ENCODE measurements at regions not wholly inside any gene's neighbourhood (a gene's known extent, or its start where the extent isn't known, plus 50 kb on each side); places are given as distances from the start of the nearest gene placed in this dataset.
"Not testable (repeated sequence)": the region's sequence is repeated elsewhere in the genome, so short reads cannot be mapped to it uniquely, and the experiment has no call there.

DNA sequence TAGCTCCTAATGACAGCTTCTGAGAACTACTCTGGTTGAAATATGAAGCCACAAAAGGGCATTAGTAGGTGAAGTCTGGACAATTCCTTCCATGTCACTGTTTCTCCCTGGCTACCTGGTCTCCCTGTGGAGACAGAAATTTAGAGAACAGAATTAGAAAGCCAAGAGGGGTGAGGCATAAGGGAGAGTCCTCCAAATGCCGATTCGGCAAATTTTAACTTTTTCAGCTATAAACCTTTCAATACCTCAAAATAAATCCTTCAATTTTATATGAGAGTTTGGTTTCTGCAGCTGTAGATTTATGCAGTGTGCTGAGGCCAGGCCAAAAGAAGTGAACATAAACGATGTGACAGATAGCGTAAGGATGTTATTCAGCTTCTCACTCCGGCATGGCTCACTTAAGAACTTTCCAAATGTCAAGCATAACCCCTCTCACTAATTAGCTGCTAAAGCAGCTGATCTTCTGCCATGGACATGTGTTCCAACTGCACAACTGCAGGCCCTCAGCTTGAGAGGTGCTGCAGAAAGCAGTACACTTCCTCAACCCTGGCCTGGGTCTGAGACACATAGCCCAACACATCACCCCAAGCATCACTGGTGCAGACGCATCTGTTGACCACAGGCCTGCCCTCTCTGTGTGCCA, 247.9 kb upstream of the SOX9 start:
- Mint-ChIP-seq H3K27me3 (no peaks in the 10 kb centered on the region), H3K9me3 (ENCODE audit: insufficient read depth) (no peaks in the 10 kb centered on the region), H3K27ac (no peak overlapping the region), H3K4me3 (no peak overlapping the region), H3K4me1 (no peaks in the 10 kb centered on the region)
- Histone ChIP-seq H3K79me2 (ENCODE audit: control insufficient read depth, insufficient read depth, low read length) (no peaks in the 10 kb centered on the region), H3K9ac (ENCODE audit: low read length) (no peak overlapping the region), H3K36me3 (replicated peaks in 1 of 2; ENCODE audit: control extremely low read depth in 1 of 2, control insufficient read depth in 1 of 2, extremely low read depth in 1 of 2, insufficient read depth in 2 of 2, low read length in 1 of 2) (no peaks in the 10 kb centered on the region), H4K20me1 (ENCODE audit: control insufficient read depth, insufficient read depth, low read length, poor library complexity, severe bottlenecking) (no peaks in the 10 kb centered on the region), H3K4me1 (ENCODE audit: control insufficient read depth in 2 of 2, insufficient read depth in 2 of 2, low read length in 2 of 2) (no peaks in the 10 kb centered on the region), H2AFZ (ENCODE audit: insufficient read depth, low read depth, low read length, poor library complexity, severe bottlenecking) (no peak overlapping the region), H3K27me3 (replicated peaks in 1 of 4; ENCODE audit: control extremely low read depth in 1 of 4, control insufficient read depth in 3 of 4, insufficient read depth in 4 of 4, low read length in 3 of 4) (no peaks in the 10 kb centered on the region), H3K9me3 (ENCODE audit: control extremely low read depth in 1 of 3, control insufficient read depth in 2 of 3, insufficient read depth in 1 of 3, low read length in 2 of 3) (no peaks in the 10 kb centered on the region), H3K27ac (ENCODE audit: low read length in 2 of 2) (no peak overlapping the region), H3K4me3 (ENCODE audit: control extremely low read depth in 1 of 5, extremely low read depth in 1 of 5, insufficient read depth in 1 of 5, low read depth in 2 of 5, low read length in 4 of 5) (no peak overlapping the region), H3K4me2 (replicated peaks; ENCODE audit: low read depth, low read length, poor library complexity, severe bottlenecking) (no peak overlapping the region)
- CTCF ChIA-PET = interaction anchor here (0.6 kb wide), 1 partner anchor 659 kb away, joined by 5 read pairs; no protein-coding TSS in a partner anchor
- TF ChIP-seq, protein P1, sequence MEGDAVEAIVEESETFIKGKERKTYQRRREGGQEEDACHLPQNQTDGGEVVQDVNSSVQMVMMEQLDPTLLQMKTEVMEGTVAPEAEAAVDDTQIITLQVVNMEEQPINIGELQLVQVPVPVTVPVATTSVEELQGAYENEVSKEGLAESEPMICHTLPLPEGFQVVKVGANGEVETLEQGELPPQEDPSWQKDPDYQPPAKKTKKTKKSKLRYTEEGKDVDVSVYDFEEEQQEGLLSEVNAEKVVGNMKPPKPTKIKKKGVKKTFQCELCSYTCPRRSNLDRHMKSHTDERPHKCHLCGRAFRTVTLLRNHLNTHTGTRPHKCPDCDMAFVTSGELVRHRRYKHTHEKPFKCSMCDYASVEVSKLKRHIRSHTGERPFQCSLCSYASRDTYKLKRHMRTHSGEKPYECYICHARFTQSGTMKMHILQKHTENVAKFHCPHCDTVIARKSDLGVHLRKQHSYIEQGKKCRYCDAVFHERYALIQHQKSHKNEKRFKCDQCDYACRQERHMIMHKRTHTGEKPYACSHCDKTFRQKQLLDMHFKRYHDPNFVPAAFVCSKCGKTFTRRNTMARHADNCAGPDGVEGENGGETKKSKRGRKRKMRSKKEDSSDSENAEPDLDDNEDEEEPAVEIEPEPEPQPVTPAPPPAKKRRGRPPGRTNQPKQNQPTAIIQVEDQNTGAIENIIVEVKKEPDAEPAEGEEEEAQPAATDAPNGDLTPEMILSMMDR (IDR thresholded peaks at IDR 0.05) = no peak
- no peak for TF ChIP-seq EZH2 (IDR thresholded peaks at IDR 0.05; ENCODE audit: borderline replicate concordance, insufficient read depth, low read depth, low read length, poor library complexity, severe bottlenecking)
- no peak for DNase-seq
- 100% methylated on average over 3 of the region's 6 CpGs for WGBS (ENCODE audit: insufficient coverage)
- intact Hi-C loops (cut with micrococcal nuclease) = no loop called here
- POLR2A ChIA-PET = no interaction called here
- ATAC-seq (ENCODE audit: low read depth) = no peak

DNA sequence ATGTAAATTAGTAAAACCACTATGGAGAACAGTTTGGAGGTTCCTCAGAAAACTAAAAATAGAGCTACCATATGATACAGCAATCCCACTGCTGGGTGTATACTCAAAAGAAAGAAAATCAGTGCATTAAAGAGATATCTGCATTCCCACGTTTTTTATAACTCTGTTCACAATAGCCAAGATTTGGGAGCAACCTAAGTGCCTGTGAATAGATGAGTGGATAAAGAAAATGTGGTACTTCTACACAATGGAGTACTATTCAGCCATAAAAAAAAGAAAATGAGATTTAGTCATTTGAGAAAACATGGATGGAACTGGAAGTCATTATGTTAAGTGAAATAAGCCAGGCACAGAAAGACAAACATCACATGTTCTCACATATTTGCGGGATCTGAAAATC, 246.0 kb upstream of the SOX9 start:
- H3K9me3 ChIP-seq (ENCODE audit: control extremely low read depth in 1 of 3, control insufficient read depth in 2 of 3, insufficient read depth in 1 of 3, low read length in 2 of 3); H3K4me2 ChIP-seq (replicated peaks; ENCODE audit: low read depth, low read length, poor library complexity, severe bottlenecking); H3K4me3 Mint-ChIP-seq; H3K4me3 ChIP-seq (ENCODE audit: control extremely low read depth in 1 of 5, extremely low read depth in 1 of 5, insufficient read depth in 1 of 5, low read depth in 2 of 5, low read length in 4 of 5); POLR2A ChIA-PET; H3K79me2 ChIP-seq (ENCODE audit: control insufficient read depth, insufficient read depth, low read length); ATAC-seq (ENCODE audit: low read depth); H3K27ac ChIP-seq (ENCODE audit: low read length in 2 of 2); H3K27me3 ChIP-seq (replicated peaks in 1 of 4; ENCODE audit: control extremely low read depth in 1 of 4, control insufficient read depth in 3 of 4, insufficient read depth in 4 of 4, low read length in 3 of 4); H3K9me3 Mint-ChIP-seq (ENCODE audit: insufficient read depth); intact Hi-C loops (cut with micrococcal nuclease); H4K20me1 ChIP-seq (ENCODE audit: control insufficient read depth, insufficient read depth, low read length, poor library complexity, severe bottlenecking); H3K9ac ChIP-seq (ENCODE audit: low read length); H2AFZ ChIP-seq (ENCODE audit: insufficient read depth, low read depth, low read length, poor library complexity, severe bottlenecking); H3K27me3 Mint-ChIP-seq; DNase-seq; H3K36me3 ChIP-seq (replicated peaks in 1 of 2; ENCODE audit: control extremely low read depth in 1 of 2, control insufficient read depth in 1 of 2, extremely low read depth in 1 of 2, insufficient read depth in 2 of 2, low read length in 1 of 2); H3K27ac Mint-ChIP-seq; H3K4me1 ChIP-seq (ENCODE audit: control insufficient read depth in 2 of 2, insufficient read depth in 2 of 2, low read length in 2 of 2); H3K4me1 Mint-ChIP-seq; CTCF ChIA-PET: not testable (repeated sequence)
- WGBS (ENCODE audit: insufficient coverage) = no CpG with 5 or more reads among the region's 2 CpGs

Data from B cell (primary cell).